Cardiac muscle cell (in vitro differentiated cells and primary cell): ENCODE measurements at regions not wholly inside any gene's neighbourhood (a gene's known extent, or its start where the extent isn't known, plus 50 kb on each side); places are given as distances from the start of the nearest gene placed in this dataset.
"Not testable (repeated sequence)": the region's sequence is repeated elsewhere in the genome, so short reads cannot be mapped to it uniquely, and the experiment has no call there.

ENCODE experiments used
- DNase-seq, 2 donors: peaks; one replicate each; pipeline versions ENCODE4 v3.0.0 to v3.0.0-alpha.2; 2010 to 2017; ENCODE audit warnings: low read depth in 1 of 2, low spot score in 1 of 2
- H3K27ac ChIP-seq: fragments of 200-600 bp; sonication (generic); 2 replicates; pipeline ENCODE4 v1.5.1; 2016
- H3K27me3 ChIP-seq: fragments of 200-600 bp; sonication (generic); 2 replicates; pipeline ENCODE4 v1.6.0; 2016; ENCODE audit warnings: control low read depth
- H3K36me3 ChIP-seq: fragments of 200-600 bp; sonication (generic); 2 replicates; pipeline ENCODE4 v1.5.1; 2016; ENCODE audit warnings: control low read depth
- H3K4me1 ChIP-seq: fragments of 200-600 bp; sonication (generic); 2 replicates; pipeline ENCODE4 v1.8.1; 2017; ENCODE audit warnings: low read depth, mild to moderate bottlenecking, mixed run types
- H3K4me3 ChIP-seq: fragments of 200-600 bp; sonication (generic); 2 replicates; pipeline ENCODE4 v1.5.1; 2016; ENCODE audit warnings: mild to moderate bottlenecking
- H3K9me3 ChIP-seq: fragments of 200-600 bp; sonication (generic); 2 replicates; pipeline ENCODE4 v1.5.1; 2017; ENCODE audit warnings: low read depth, mild to moderate bottlenecking, control low read depth
- TF ChIP-seq, protein P1 (sequence below): IDR thresholded peaks from 2 replicates; pipeline ENCODE4 v1.5.1; 2012; ENCODE audit warnings: low read depth, mild to moderate bottlenecking, low read length

DNA sequence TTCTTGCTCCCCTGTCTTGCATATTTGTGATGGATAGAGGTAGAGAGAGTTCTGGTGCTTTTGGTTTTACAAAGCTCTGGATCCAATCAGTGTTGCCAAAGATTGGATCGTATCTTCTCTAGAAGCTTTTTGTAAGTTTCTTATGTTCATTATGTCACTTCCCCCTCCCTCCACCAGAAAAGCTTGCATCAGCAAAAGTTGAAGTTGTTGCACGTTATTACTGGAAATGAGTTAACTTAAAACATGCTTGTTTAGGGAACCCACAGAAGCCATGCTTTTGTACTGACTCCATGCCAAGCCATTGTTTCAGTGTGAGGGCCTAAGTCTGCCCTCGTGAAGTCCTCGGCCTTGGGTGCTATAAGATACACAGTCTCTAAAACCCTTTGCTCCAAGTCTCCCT, 186.5 kb downstream of the ERCC6L2 start:
- peak in 1 of 2 donors; percentile 77 for DNase-seq

DNA sequence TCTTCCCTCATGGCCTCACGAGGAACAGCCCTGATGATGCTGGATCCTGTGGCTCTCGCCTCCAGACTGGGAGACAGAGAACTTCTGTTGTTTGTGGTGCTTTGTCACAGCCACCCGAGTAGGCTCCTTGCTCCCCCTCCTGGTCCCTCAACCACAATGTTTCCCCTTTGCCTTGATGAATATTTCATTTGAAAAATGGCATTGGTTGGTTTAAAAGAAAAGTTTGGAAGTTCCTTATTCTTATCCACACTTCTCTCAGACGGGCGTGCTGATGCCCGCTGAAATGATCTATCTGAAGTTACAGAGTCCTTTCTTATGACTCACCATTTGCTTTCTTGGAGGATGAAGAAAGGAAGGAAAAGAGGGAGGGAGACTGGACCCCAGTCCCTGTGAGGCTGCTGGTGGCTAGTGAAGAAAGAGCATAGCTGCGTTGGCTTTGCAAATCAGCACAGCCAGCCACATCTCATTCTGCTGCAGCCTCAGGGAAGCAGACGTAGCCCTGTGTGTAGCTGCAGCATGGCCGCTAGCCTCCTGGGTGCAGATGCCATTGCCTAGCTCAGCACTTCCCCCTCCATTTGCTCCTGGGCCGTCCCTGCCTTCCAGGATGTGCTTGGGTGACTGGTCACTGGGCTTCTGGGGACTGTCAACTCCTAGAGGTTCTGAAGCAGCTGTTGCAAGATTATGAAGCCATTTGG, 185.9 kb downstream of the ERCC6L2 start:
- Histone ChIP-seq H3K27ac (no peak overlapping the region), H3K9me3 (no peaks in the 10 kb centered on the region), H3K4me3 (no peak overlapping the region), H3K36me3 (no peaks in the 10 kb centered on the region), H3K27me3 (no peaks in the 10 kb centered on the region), H3K4me1 (no peaks in the 10 kb centered on the region)
- peak; percentile 30 to 77 for DNase-seq
- TF ChIP-seq, protein P1, sequence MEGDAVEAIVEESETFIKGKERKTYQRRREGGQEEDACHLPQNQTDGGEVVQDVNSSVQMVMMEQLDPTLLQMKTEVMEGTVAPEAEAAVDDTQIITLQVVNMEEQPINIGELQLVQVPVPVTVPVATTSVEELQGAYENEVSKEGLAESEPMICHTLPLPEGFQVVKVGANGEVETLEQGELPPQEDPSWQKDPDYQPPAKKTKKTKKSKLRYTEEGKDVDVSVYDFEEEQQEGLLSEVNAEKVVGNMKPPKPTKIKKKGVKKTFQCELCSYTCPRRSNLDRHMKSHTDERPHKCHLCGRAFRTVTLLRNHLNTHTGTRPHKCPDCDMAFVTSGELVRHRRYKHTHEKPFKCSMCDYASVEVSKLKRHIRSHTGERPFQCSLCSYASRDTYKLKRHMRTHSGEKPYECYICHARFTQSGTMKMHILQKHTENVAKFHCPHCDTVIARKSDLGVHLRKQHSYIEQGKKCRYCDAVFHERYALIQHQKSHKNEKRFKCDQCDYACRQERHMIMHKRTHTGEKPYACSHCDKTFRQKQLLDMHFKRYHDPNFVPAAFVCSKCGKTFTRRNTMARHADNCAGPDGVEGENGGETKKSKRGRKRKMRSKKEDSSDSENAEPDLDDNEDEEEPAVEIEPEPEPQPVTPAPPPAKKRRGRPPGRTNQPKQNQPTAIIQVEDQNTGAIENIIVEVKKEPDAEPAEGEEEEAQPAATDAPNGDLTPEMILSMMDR: peak; percentile 55

More for the DNA sequence above, 186.5 kb downstream of the ERCC6L2 start:
- Histone ChIP-seq H3K4me3 (no peak overlapping the region), H3K9me3 (no peaks in the 10 kb centered on the region), H3K27me3 (no peaks in the 10 kb centered on the region), H3K27ac (no peak overlapping the region), H3K36me3 (no peaks in the 10 kb centered on the region), H3K4me1 (no peaks in the 10 kb centered on the region)
- TF ChIP-seq, protein P1: no peak

DNA sequence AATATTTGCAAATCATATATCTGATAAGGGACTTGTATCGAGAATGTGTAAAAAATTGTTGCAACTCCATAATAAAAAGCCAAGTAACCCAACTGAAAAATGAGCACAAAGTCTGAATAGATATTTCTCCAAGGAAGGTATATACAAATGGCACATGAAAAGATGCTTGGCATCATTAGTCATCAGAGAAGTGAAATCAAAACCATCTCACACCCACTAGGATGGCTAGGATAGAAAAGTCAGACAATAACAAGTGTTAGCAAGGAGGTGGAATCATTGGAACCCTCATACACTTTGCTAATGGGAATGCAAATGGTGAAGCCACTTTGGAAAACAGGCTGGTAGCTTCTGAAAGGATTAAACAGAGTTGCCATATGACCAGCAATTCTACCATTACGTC, 182.7 kb downstream of the ERCC6L2 start:
- H3K4me1 ChIP-seq: no peaks in the 10 kb centered on the region
- no peaks in the 10 kb centered on the region for H3K36me3 ChIP-seq
- no peaks in the 10 kb centered on the region for H3K27me3 ChIP-seq
- no peak overlapping the region for H3K27ac ChIP-seq
- no peaks in the 10 kb centered on the region for H3K9me3 ChIP-seq
- H3K4me3 ChIP-seq: no peak overlapping the region
- TF ChIP-seq, protein P1: no peak
- DNase-seq: no peak

DNA sequence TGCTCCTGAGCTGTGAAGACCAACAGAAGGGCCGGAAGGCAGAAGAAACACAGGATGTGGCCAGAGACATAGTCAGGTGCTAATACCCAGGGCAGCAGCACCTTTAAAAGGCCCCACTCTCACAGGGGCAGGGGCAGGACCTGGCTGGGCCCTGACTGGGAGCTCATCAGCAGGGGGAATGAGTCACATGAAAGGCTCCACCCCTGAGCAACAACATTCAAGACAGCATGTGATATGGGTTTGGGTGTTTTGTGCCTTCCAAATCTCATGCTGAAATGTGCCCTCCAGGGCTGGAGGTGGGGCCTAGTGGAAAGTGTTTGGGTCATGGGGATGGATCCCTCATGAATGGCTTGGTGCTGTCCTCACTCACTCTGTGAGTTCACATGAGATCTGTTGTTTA, 181.7 kb downstream of the ERCC6L2 start:
- Histone ChIP-seq H3K4me1 (no peaks in the 10 kb centered on the region), H3K27ac (no peak overlapping the region), H3K9me3 (no peaks in the 10 kb centered on the region), H3K36me3 (no peaks in the 10 kb centered on the region), H3K4me3 (no peak overlapping the region), H3K27me3 (no peaks in the 10 kb centered on the region)
- DNase-seq: no peak
- TF ChIP-seq, protein P1: no peak

DNA sequence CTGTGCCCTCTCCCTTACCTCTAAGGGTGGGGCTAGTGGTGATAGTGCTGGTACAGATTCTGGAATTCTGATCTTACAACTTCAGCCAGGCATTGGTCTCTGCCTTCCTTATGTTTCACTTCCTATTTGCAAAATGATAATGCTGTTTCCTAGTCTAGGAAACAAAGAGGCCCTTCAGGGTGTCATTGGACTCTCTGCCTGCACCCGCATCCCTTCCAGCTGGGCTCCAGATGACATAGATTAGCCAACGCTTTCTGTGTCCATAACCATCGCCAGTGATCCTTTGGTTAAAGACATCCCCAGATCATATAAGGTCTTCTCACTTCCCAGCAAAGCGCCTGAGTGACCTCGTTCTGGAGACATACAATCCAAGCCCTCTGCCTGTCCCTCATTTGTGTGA, 180.7 kb downstream of the ERCC6L2 start:
- Histone ChIP-seq H3K27ac (no peak overlapping the region), H3K4me3 (no peak overlapping the region), H3K36me3 (no peaks in the 10 kb centered on the region), H3K27me3 (no peaks in the 10 kb centered on the region), H3K4me1 (no peaks in the 10 kb centered on the region), H3K9me3 (no peaks in the 10 kb centered on the region)
- TF ChIP-seq, protein P1: no peak
- DNase-seq: no peak

DNA sequence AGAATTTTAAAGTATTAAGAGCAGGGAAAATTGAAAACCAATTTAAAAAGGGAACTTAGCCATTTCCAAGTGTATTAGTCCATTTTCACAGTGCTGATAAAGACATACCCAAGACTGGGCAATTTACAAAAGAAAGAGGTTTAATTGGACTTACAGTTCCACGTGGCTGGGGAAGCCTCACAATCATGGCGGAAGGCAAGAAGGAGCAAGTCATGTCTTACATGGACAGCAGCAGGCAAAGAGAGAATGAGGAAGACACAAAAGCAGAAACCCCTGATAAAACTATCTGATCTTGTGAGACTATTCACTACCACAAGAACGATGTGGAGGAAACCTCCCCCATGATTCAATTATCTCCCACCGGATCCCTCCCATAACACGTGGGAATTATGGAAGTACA, 178.8 kb downstream of the ERCC6L2 start:
- not testable (repeated sequence) for DNase-seq, H3K36me3 ChIP-seq, H3K4me1 ChIP-seq, H3K9me3 ChIP-seq, H3K4me3 ChIP-seq, H3K27ac ChIP-seq, H3K27me3 ChIP-seq
